Left renal cortex interstitium (tissue), 4 donors: ENCODE measurements at regions not wholly inside any gene's neighbourhood (a gene's known extent, or its start where the extent isn't known, plus 50 kb on each side); places are given as distances from the start of the nearest gene placed in this dataset.

Source experiments
- DNase-seq, 4 donors: peaks; one replicate each; pipeline ENCODE4 v3.0.0-alpha.2; 2013; ENCODE audit warnings: low read depth in 4 of 4, low spot score in 2 of 4, missing footprints in 1 of 4

DNA sequence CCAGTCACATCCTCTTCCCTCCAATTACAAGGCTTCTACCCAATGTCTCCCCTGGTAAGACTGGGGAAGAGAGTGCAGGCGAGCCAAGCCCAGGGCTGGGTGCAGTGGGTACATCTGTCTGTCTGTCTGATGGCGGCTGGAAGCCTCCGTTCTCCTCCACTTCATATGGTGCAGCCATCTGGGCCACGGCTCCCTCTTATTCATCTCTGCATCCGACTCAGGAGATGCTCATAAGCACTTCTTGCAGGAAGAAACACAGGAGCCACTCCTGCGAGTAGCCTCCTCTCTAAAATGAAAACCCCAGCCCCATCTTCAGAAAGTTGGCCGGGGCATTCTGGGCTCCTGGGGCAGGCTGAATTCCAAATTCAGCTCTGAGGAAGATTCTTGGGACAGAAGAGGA is 67.5 kb upstream of the SLC6A6 start:
- DNase-seq = no peak

DNA sequence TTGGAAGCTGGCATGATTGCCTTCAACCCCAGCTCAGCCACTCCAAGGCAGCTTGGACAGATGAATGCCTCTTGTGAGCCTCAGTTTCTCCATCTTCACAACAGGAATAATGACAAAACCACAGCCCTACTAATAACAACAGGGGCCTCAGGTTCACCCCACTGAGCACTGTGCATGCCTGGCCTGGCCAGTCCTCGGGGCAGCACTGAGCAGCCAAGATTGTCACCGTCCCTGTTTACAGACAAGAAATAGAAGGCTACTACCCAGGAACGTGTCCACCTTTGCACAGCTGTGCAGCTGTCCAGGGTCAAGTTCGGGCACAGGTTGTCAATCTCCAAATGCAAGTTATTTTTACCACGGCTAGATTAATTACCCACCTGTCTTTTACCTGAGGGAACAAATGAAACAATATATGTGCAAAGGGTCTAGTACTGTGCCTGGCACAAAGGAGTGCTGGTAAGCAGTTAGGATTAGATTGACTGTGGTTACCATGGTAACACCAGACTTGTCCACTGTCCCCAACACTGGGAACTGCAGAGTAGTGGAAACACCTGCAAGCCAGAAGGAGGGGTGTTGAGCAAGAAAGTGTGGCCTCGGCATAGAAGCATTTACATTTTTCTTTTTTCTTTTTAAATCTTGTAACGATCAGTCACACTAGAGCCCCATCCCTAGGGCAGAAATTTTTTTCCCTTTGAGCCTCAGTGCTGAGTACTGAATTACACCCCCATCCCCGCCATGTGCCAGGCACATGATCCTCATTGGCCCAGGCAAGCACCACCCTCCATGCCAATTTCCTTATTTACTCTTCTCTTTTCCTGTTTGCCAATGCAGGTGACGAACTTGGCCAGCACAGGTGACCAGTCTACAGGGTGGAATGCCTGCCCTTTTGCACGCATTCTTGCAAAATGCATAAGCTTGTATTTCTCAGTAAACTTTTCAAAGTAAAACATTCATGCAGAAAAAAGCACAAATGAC is 66.3 kb upstream of the SLC6A6 start:
- no peak for DNase-seq

DNA sequence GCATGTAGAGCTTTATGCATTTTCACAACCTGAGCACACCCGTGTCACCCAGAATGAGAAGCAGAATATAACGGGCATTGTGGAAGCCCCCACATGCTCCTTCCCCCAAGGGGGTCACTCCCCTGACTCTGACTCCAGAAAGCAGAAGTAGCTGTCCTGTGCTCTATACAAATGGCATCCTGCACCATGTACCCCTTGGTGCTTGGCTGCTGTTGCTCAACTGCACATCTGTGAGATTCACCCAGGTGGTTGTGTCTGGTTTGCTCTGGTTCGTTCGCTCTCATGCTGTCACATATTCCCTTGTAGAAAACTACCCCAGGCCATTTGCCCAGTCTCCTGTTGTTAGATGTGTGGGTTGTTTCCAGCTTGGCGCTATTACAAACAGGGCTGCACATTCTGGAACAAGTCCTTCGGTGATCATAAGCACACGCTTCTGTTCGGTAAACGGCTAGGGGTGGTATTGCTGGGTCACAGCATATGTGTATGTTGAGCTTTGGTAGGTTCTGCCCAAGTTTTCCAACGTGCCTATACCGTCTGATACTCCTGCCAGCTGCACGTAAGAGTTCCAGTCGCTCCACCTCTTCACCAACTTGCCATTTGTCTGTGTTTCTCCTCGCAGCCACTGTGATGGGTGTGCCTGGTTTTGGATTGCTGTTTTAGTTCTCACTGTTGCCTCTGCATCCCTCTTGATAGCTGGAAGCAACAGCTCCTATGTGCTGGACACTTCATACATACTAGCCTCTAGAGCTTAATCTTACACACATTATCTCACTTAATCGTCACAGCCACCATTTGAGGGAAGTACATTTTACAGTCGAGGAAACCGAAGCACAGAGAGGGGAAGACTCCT is 65.4 kb upstream of the SLC6A6 start:
- DNase-seq = no peak

DNA sequence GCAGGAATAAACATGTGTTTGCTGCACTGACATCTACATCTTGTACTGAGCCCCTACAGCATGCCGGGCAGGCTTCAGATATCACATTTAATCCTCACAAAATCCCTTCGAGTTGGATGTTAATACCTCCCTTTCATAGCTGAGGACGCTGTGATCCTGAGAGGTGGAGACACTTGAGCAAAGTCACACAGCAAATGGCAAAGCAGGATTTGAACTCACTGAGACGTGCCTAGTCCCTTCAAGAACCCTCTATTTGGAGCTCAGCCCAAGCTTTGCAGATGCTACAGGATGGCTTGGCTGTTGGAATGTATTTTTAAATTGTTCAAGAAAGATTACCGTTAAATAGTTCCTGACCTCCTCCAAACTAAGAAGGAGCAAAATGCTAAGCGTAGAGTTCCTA is 64.6 kb upstream of the SLC6A6 start:
- DNase-seq = no peak

DNA sequence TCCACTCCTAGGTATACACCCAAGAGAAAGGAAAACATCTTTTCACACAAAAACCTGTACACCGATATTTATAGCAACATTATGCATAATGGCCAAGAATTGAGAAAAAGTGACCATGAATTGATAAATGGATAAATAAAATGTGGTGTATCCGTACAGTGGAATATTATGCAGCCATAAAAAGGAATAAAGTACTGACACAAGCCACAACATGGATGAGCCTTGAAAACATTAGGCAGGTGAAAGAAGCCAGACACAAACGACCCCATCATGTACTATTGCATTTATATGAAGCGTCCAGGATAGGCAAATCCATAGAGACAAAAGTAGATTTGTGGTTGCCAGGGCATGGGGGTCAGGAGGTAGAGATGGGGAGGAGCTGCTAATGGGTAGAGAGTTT is 64.2 kb upstream of the SLC6A6 start:
- no peak for DNase-seq

DNA sequence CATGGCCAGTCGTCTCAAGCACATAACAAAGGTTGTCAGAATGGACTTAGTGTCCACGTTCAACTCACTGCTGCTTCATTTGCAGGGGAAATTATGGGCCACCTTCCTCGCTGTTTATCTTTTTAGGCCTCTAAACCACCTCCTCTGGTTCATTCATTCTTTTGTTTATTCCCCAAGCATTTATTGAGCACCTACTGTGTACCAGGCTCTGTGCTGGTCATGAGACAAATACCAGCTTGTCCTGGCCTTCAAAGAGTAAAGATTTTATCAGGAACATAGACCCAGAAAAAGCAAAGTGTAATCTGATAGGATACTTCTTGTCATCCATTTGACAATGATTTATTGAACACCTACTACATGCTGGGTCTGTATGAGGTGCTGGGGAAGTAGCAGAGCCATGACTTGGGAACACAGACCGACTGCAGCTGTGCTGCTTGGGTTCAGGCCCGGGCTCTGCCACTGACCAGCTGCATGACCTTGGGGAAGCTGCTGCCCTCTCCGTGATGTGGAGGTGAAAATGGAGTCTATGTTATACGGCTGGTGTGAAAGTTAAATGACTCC is 63.4 kb upstream of the SLC6A6 start:
- no peak for DNase-seq

DNA sequence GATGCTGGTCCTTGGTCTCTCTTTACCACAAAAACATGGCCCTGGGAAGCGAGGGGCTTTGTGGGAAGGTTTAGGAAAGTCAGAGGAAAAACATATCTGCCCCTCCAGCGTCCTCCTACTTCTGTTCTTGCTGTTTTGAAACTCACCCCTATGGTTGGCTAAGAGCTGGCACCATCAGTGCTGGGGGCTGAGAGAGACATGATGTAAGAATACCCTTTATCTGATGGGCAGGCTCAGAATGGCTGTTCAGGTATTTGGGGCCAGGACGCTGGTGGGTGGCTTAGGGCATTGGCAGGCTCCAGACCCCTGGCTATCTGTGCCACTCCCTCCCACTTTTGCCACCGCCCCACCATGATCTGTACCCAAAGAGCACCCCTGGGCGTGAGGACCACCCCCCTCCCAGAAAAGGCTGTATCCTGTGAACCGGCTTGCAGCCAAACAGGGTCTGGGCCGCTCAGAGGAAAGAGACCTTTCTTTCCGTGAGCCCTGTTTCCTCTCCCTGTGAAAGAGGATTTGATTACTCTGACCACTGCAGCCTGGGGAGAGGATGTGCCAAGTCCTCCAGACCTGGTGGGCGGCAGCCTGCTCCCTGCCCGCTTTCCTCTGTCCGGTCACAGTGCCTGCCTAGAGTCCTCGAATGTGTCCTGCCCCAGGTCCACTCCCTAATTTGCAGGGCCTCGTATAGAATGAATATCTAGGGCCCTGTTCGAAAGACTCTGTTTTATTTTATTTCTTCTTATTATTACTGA is 61.3 kb upstream of the SLC6A6 start:
- DNase-seq = no peak

DNA sequence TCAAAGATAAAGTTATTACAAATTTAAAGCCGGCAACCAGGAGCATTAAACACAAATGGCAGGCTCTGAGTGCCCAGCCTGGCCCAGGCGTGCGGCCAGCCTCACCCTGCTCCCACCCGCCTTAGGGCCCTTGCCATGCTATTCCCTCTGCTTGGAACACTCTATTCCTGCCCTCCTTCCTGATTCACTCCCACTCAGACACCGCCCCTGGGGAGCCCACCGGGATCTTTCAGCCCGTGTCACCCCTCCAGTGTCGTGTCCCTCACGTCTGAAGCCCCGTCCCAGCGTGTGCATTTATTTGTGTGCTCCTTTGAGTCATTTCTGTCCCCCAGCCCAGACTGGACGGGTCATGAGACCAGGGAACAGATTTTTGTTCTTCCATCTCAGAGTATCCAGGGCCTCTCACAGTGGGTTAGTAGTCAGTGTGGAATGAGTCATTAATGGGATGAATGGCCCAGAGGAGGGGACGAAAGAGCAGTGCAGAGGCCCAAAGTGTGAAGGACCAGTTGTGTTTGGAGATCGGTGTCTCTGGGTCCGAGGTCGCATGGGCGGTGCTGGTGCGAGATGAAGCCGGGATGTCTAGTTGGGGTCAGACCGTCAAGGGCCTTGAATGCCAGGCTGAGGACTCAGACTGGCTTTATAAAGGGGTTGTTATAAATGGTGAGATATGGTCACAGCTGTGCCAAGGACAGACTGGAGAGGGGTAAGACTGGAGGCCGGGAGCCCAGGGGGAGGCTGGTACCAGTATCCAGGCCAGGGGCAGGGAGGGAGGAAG is 58.9 kb upstream of the SLC6A6 start:
- no peak for DNase-seq

DNA sequence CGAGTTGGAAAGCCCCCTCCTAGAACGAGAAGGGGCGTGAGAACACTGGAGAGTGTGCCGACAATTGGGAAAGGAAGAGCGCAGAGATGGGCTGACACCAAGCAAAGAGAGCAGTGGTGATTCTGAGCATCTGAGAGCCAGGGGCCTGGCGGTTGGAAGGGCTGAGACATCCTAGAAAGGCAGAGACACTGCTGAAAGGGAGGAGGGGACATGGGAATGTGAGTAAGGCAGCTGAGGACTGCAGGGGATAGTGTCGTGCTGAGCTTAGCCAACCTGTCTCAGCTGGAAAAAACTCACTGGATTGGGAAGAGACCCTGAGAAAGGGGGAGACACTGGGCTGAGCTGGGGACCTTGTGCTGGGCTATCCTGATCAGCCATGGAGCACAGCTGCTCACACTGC is 58.1 kb upstream of the SLC6A6 start:
- no peak for DNase-seq

DNA sequence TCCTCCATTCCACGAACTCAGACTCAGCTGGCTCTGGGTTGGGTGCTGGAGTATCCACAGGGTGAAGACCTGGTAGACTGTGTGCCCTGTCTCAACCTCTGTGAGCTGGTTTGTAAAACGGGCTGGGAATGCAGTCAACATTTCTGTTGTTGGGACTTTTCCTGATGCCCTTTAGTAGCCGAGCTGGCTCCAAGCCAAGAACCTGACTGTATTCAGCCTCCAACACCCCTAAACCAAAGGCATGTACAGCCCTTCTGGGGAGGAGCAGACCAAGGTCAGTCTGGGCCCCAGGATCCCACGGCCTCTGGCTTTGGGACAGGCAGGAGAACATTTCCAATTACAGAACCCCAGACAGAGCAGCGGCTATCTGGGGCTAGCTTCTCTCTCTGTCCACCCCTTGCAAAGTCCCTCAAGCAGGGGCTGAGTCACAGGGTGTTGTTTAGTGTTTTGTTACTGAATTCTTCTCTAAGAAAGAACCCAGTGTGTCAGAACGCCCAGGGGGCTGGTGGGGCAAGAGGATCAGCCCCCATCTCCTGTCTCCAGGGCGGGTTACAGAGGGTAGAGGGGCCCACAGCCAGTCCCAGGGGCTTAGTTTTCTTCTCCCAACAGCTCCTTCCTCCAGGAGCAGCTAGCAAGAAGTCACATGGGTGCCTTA is 56.8 kb upstream of the SLC6A6 start:
- no peak for DNase-seq

DNA sequence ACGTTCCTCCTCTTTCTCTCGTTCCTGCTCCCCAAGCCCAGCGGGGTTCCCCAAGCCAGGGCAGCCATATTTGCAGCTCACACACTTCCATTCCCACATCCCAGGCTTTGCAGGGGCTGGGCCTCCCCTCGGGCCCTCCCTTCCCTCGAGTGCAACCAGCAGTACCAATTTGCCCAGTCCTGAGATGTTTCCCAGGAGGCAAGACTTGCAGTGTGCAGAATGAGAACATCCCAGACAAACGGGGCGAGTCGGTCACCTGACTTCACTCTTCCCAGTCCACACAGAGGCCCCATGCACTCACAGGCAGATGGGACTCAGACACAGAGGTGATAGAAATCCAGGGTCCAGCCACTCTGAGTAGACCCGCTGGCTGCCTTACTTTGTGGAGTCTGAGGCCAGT is 56.2 kb upstream of the SLC6A6 start:
- no peak for DNase-seq

DNA sequence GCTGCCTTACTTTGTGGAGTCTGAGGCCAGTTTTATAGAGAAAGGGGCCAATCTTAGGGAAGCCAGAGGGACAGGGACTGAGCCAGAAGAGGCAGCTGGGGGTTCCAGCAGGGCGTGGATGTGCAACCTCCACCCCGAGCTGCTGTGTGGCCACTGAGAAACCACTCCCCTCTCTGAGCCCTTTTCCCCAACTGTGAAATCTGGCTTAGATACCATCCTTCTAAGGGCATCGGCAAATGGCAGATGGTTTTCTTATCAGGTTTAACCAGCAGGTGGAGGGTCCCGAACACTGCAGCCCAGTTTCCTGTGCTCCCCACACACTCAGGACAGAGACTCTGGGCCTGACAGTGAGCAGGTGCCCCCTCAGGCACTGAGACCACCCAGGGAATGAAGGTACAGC is 55.8 kb upstream of the SLC6A6 start:
- DNase-seq = no peak

DNA sequence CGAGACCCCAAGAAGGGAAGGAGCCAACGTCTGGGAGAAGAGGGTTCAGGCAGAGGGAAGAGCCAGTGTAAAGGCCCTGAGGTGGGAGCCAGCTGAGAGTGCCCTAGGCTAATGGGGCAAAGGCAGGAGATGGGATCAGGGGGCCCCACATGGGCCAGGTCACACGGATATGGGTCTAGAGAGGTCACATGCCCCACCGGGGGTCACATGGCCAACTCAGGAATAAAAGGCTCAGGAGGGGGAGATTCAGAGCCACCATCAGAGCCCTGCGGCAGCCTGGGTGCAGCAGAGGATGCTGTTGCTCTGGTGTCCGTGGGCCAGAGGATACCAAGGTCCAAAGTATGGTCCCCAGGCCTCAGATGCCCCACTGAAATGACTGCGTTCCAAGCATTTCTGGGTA is 55.3 kb upstream of the SLC6A6 start:
- DNase-seq = no peak

DNA sequence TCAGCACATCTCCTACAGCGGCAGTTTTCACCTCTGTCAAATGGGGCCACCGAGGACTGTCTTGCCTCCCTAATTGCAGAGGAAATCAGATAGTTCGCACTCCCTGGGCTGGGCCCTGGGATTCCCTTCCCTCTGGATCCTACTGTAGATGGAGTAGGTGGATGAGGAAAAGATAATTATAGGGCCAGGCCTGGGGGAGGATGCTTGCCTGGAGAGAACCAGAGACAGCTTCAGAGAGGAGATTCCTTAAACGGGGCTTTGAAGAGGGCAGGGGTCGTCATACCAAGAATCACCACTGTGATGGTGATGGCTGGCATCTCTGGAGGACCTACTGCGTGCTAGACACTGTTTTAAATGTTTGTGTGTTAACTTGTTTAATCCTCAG is 50.8 kb upstream of the SLC6A6 start:
- DNase-seq = no peak

DNA sequence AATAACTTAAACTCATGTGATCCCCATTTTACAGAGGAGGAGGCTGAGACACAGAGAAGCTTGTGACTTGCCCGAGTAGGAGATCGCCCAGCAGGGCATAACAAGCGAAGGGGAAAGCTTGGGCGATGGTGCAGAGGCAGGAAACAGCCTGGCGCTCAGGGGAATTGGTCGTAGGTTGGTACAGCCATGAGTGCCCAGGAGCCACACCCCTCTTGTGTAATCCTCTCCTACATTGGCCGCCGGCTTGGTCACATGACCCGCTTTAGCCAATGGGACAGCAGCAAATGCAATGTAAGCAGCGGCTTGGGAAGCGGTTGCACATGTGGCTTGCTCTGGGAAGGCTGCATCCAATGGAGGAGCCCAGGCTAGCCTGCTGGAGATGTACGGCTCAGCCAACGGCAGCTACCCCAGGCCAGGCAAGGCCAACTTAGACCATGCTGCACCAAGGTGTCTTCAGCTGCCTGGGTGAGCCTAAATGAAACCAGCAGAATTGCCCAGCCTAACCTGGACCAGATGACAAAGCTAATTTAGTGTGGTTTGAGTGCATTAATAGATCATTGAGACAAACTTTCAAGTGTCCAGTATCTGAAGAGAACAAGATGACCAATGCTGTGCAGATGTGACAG is 50.3 kb upstream of the SLC6A6 start:
- DNase-seq = no peak
